Fibroblast of mammary gland (primary cell): ENCODE measurements at regions not wholly inside any gene's neighbourhood (a gene's known extent, or its start where the extent isn't known, plus 50 kb on each side); places are given as distances from the start of the nearest gene placed in this dataset.

Experiments
- DNase-seq: peaks from one replicate; pipeline ENCODE4 v3.0.0-alpha.2; 2010; ENCODE audit warnings: low read depth
- H3K4me3 ChIP-seq: 2 replicates; pipeline ENCODE4 v1.5.1; 2011; ENCODE audit warnings: low read depth, mild to moderate bottlenecking, low read length, moderate library complexity; ENCODE audit not compliant: control insufficient read depth
- TF ChIP-seq, protein P1 (sequence below): conservative IDR thresholded peaks from 2 replicates; pipeline ENCODE4 v1.5.1; 2011; ENCODE audit warnings: low read depth, low read length, inconsistent platforms; ENCODE audit not compliant: control insufficient read depth, insufficient read depth

DNA sequence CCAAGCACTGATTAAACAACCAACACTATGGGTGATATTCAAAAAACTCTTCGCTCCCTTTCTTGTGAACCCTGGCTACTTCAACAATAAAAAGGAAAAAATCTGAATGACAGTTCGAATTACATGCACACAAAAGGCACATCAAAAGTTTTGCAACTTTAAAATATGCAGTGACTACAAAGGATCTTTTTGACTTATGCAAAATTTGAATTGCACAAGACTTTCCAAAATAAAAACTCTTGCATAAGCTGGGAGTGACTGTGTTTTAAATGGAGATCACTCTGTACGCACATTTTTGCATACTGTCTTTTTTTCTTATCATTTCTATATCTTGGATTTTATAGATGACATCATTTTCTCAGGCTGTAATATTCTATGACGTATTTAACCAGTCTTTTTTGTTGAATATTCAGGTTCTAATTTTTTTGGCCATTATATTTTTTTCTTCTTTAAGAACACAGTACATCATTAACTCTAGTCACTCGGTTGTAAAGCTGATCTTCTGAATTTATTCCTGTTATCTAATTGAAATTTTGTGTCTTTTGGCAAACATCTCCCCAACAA lies 667.6 kb upstream of the TBX3 start:
- H3K4me3 ChIP-seq = no peak overlapping the region
- DNase-seq = peak; percentile 81
- TF ChIP-seq, protein P1, sequence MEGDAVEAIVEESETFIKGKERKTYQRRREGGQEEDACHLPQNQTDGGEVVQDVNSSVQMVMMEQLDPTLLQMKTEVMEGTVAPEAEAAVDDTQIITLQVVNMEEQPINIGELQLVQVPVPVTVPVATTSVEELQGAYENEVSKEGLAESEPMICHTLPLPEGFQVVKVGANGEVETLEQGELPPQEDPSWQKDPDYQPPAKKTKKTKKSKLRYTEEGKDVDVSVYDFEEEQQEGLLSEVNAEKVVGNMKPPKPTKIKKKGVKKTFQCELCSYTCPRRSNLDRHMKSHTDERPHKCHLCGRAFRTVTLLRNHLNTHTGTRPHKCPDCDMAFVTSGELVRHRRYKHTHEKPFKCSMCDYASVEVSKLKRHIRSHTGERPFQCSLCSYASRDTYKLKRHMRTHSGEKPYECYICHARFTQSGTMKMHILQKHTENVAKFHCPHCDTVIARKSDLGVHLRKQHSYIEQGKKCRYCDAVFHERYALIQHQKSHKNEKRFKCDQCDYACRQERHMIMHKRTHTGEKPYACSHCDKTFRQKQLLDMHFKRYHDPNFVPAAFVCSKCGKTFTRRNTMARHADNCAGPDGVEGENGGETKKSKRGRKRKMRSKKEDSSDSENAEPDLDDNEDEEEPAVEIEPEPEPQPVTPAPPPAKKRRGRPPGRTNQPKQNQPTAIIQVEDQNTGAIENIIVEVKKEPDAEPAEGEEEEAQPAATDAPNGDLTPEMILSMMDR = no peak

DNA sequence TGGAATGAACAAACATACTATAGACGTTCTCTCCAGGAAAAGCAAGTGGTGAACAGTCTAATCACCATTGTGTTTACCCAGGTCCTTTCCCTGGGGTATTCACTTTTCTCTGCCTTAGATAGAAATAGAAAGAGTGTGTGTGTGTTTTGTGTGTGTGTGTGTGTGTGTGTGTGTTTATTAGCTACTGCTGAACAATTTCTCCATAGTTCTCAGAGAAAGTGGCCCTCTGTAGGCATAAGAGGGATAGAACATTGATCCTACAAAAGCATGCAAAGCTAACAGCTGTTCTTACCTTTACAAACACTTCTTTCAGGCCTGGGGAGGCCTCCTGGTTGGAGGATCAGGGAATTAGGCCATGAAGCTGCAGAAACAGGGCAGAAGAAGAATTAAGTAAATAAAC lies 665.7 kb upstream of the TBX3 start:
- TF ChIP-seq, protein P1 = no peak
- no peak overlapping the region for H3K4me3 ChIP-seq
- DNase-seq = no peak

DNA sequence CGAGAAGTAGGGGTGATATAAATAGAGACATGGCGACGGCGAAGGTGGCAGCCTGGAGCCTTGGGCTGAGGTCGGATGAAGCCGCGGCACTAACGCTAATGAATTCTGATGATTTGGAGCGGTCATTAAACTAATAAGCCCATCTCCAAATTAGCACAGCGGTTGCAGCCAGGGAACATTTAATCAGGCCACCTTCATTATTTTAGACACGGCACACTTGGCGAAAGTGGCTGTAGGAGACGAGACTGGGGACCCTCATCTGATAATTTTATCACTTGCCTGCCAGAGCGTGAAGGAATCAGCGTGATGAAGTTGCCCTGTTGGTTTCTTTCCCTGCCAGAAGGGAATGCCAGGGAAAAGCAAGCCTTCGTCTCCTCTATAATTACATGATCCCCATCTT lies 664.3 kb upstream of the TBX3 start:
- TF ChIP-seq, protein P1 = no peak
- H3K4me3 ChIP-seq = no peak overlapping the region
- DNase-seq = no peak

DNA sequence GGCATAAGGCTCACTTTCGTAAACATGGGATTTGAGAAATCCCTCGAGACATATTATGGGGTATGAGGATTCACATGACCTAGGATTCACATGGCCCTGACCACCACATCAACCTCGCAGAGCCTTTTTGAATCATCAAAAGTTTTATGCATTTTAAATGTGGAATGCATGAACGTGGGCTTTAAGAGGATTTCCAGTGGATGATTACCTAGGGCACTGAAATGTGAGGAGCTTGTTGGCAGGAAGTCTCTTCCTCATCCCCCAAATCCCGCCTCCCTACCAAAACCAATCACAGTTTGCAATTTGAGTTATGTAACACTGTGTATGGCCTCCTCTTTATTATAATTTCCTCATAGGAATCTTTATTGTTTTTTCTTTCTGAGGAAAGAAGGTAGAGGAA lies 659.6 kb upstream of the TBX3 start:
- TF ChIP-seq, protein P1 = no peak
- no peak overlapping the region for H3K4me3 ChIP-seq
- DNase-seq = no peak

DNA sequence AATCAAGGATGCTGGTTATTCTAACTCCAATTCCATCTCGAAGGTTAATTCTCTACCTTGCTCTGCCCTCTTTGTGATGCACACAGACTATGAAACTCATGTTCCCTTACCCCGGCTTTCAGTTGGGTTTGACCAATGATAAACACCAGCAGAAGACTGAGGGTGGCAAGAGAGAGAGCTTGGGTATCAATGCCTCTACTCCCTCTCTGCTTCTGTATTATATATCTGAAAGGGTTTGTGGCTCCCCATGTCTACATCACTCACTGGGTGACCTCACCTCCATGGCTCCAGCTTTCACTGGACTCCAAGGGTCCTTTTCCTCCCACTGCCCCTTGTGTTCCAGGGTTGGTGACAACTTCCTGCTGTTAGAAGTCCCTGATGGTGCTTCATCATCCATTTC lies 659.0 kb upstream of the TBX3 start:
- no peak overlapping the region for H3K4me3 ChIP-seq
- TF ChIP-seq, protein P1 = no peak
- no peak for DNase-seq

DNA sequence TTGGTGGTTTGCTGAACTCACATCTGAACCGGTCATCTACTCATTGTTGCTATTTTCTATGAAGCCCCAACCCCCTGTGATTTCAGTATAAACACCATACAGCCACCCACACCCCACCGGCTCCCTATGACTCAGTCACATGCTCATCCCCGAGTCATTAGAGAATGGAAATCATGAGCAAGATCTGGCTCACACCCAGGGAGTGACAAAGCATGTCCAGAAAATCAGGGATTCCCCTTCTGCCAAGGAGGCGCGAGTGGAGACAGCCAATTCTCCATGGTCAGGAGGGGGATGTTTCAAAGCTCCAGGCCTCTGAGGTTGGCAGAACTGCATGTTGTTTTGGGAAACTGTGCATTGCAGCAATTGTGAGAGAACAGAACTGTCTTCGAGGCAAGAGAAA lies 657.5 kb upstream of the TBX3 start:
- TF ChIP-seq, protein P1 = no peak
- peak; percentile 100 for DNase-seq
- no peak overlapping the region for H3K4me3 ChIP-seq
